Activated gamma-delta T cell (primary cell): ENCODE measurements at regions not wholly inside any gene's neighbourhood (a gene's known extent, or its start where the extent isn't known, plus 50 kb on each side); places are given as distances from the start of the nearest gene placed in this dataset.
A peak's percentile ranks its signal among the peaks of the same experiment; 100 is the strongest.
"Not testable (repeated sequence)": the region's sequence is repeated elsewhere in the genome, so short reads cannot be mapped to it uniquely, and the experiment has no call there.

Experiments
- DNase-seq: peaks from one replicate; lab custom pipeline; 2025; lab: John Stamatoyannopoulos, UW

DNA sequence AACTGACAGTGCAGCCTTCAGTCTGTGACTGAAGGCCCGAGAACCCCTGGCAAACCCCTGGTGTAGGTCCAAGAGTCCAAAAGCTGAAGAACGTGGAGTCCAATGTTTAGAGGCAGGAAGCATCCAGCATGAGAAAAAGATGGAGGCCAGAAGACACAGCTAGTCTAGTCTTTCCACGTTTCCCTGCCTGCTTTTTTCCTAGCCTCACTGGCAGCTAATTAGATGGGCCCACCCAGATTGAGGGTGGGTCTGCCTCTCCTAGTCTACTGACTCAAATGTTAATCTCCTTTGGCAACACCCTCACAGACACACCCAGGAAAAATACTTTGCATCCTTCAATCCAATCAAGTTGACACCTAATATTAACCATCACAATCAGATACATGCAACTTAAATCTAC lies 87.8 kb downstream of the TENT5D start:
- DNase-seq = not testable (repeated sequence)

DNA sequence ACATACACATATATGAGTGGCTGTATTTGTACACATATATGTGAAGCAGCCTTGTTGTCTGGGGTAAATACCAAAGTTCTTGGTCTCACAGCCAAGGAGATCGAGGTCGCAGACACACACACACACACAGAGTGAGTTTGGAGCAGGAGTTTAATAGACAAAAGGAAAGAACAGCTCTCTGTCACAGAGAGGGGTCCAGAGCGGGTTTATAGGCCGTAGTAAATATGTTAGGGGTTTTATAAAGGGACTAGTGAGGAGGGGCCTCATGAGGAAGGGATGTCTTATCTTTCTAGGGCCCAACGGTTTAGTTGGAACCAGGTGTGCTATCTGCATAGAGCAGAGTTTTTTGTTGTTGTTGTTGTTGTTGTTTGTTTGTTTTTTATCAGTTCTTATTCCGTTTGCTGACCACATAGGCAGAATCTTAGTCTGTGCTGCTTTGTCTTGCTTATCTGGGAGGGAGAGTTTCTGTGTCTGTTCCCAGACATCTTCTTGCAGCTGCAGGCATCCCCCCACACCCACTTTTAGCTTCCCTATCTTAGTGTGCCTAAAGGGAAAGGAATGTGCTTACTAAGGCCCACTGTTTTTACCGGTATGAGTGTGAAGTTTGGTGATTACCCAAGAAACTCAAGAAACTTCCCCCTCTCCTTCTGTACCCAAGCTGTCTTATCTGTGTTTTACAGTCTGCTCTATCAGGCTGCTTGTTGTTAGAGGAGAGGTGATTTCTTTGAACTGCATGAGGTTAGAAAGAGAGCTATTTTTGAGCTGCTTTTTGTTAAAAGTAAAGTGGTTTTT lies 91.9 kb downstream of the TENT5D start:
- DNase-seq = no peak

DNA sequence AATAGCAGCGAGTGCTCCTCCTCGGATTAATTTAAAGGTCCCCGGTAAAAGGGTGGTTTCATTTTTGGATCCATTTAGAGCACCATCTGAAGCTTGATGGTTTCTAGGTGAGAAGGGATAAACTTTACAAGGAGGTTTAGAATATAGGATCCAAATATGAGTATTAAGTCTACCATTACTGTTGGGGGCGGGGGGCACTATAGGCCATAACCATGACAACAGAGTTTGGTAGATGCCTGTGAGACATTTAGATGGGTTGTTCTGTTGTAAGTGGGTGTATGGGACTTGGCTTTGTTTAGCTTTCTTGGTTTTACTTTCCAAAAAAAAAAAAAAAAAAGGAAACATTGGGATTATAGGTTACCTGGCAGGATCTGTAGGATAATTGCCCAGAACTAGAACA lies 92.7 kb downstream of the TENT5D start:
- no peak for DNase-seq

DNA sequence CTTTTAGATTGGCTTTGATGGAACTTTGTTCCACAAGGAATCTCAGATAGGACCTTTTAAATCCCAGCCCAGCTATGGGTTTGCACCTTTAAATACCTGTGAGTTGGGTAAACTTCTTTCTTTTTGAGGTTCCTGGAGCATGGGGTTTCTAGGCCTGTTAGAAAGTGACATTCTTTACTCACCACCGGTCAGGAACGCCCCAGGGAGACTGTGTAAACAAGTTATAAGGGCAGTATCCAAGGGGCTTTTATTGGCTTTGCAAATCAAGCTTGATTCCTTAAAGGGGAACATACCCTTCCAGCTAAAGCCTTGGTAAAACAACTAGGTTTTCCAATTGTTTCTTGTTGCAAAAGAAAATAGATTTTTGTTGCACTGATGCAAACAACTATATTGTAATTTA lies 93.4 kb downstream of the TENT5D start:
- DNase-seq = no peak

- no peak for DNase-seq
Observed at GRCh38 chrX:80537096-80537495, 116.8 kb downstream of the TENT5D start.

DNA sequence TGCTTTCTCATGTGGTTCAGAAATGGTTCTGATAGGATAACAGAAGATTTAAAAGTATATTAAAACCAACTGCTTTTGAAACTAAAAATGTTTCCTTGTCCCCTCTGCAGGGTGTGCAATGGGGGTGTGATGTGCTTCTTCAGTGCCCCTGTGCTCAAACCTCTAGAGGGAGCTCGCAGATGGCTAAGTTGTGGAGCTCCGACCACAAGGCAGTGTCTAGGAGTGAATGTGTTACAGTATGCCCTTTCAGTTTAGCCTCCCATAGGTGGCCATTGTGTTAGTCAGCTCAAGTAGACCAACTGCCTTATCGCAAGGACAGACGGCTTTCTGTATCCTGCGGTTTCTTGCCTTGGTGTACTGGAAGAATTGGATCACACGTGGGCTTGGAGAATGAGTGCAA lies 130.5 kb downstream of the TENT5D start:
- no peak for DNase-seq

- DNase-seq = no peak
Observed at GRCh38 chrX:80556148-80556547, 135.9 kb downstream of the TENT5D start.

GRCh38 chrX:80572636-80573035 lies 152.4 kb downstream of the TENT5D start:
- no peak for DNase-seq

GRCh38 chrX:80573275-80573674 lies 153.0 kb downstream of the TENT5D start:
- peak; percentile 4 for DNase-seq

DNA sequence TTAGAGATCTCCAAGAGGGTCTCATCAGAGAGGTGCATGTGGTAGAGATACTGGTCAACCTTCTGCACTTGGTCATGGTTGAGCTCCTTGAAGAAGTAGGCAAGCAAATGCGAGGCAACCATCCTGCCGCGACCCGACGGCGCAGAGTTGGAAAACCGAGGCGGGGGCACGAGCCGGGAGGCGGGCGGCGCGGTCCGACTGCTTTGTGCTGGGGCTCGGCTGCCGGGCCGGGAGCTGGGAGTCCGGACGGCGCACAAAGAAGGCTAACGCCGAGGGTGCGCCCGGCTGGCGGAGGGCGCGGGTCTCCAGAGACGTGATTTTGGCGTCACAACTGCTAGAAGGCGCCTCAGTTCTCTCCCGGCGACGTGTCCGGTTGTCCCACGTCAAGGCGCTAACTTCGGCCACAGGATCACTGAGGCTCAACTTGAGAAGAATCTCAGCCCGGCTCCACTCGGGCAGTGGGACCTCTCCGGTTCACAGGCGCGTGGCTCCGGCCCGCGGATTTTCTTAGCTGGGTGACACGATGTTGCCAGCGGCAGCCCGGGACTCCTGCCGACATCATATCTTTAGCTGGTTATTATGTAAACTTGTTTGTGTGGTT lies 154.3 kb downstream of the TENT5D start:
- DNase-seq = peak; percentile 6

- no peak for DNase-seq
Observed at GRCh38 chrX:80576267-80576666, 156.0 kb downstream of the TENT5D start.

DNA sequence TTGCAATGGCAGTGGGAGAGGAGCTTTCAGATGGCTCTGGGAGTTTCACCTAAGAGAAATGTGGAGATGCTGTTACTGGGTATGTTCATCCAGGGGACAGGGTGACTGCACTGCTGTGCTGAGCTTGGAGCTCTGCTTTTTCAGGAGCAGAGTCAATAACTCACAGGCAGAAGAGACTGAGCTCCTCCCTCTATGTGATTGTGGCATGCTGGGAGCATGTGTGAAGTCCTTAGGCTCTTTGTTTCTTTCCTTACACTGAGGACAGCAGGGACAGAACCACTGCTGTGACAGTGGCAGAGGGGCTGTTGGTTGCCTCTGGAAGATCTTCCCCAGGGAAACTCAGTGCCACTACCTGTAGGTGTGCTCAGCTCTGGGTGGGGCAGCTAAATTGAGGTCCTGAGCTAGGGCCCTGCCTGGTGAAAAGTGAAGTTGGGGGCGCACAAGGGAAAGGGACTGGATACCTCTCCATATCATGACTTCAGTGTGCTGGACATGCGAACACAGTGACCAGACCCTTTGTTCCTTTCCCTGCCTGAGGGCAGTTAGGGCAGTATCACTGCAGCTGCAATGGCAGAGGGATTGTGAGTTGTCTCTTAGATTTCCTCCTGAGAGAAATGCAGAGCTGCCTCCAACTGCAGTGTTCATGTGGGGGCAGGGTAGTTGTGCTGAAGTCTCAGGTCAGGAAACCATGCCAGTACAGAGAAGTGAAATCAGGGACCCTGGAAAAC lies 156.7 kb downstream of the TENT5D start:
- DNase-seq = no peak

- no peak for DNase-seq
Observed at GRCh38 chrX:80578517-80579105, 158.4 kb downstream of the TENT5D start.

GRCh38 chrX:80590992-80591391 lies 170.7 kb downstream of the TENT5D start:
- DNase-seq = peak; percentile 11

DNA sequence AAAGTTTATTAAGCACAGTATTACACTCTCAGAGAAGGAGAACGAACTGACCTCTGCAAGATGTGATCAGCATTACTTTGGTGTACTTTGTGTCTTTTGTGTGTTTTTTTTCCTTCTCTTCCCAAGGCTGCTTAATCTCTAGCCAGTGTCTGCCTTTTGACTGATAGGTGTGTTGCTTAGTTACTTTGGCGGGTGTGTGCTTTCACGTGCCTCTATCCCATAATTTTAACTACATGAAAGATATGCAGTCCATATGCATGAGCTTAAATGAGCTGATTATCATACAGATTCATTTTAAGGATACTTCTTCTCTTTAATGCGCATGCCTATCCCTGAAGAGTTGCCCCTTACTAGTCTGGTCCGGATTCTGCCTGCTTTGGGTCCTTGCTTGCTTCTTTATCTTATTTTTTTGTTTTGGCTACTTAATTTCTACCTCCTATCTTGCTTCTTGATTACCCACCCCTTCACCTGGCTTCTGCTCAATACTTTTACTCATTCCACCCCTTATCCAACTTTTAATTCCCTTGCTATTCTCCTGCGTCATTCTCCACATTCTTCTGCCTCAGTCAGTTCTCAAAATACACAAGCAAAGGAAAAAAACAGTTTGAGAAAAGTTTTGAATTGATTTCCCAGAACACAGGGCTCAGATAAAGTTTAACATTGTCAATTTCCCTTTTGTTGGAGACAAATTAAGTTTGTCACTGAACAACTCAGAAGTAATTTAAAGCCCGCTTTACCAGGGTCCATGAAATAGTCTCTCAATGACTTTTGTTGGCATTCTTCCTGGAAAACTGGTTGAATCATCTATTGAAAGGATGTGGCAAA lies 182.0 kb downstream of the TENT5D start:
- DNase-seq = no peak
